Lower leg skin (tissue), 4 donors: ENCODE measurements at regions not wholly inside any gene's neighbourhood (a gene's known extent, or its start where the extent isn't known, plus 50 kb on each side); places are given as distances from the start of the nearest gene placed in this dataset.

Experiments used
- DNase-seq, 2 donors: peaks; one replicate each; pipeline ENCODE4 v3.0.0-alpha.2; 2019; ENCODE audit warnings: low spot score in 2 of 2
- H3K4me3 ChIP-seq: fragments of 200-600 bp; sonication (generic); 2 replicates; pipeline ENCODE4 v1.5.1; 2017; ENCODE audit warnings: mild to moderate bottlenecking, low read depth; ENCODE audit not compliant: poor library complexity, severe bottlenecking
- POLR2A ChIP-seq, 2 donors: fragments of 450-650 bp; IDR thresholded peaks; one replicate each; pipeline ENCODE4 v1.6.1; 2016 to 2017; ENCODE audit warnings: antibody characterized with exemption in 2 of 2, mild to moderate bottlenecking in 1 of 2, moderate library complexity in 1 of 2
- WGBS, 2 donors: methylation state at CpG; one replicate each; pipeline ENCODE4 v1.1.5; 2018; 5-methylcytosine and 5-hydroxymethylcytosine counted together
- intact Hi-C: fragments of 100-400 bp; cut with DNase I; formaldehyde crosslinking; loops from one replicate; pipeline ENCODE4 v1.15.0; 2023; ENCODE audit warnings: low total_unique reads
- TF ChIP-seq, protein P1 (sequence below), 3 donors: fragments of 450-650 bp; IDR thresholded peaks; one replicate each; pipeline ENCODE4 v1.5.1; 2016; ENCODE audit warnings: antibody characterized with exemption in 3 of 3, mild to moderate bottlenecking in 3 of 3, moderate library complexity in 2 of 3

DNA sequence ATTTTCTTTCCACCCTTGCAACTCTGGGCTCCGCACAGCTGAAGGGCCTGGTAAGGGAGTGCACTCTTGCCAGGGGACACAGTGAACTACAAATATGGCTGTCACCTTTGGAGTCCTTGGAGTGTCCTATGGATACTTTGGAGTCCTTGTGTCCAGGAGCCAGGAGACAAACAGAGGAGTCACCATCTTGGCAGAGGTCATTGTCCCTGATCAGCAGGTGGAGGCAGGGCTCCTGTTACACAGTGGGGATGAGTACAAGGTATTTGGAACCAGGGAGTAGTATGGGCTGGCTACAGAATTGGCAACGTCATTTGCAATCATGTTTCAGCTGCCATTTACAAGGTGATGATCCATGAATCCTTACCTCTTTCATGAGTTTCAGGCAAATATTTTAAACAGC, 132.5 kb downstream of the FAM161A start:
- DNase-seq = no peak

DNA sequence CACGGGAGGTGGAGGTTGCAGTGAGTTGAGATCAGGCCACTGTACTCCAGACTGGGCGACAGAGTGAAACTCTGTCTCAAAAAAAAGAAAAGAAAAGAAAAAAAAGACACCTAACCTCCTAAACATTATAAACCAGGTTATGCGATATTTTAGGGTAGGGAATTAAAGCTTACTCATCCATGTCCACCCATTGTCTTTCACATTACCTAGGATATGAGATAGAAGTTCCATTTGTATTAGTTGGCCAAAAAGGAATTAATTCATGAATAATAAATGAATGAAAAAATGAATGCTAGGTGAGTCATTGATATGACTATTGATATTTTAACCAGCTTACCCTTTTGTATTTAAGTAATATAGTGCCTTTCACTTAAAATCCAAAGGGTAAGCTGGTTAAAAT, 132.9 kb downstream of the FAM161A start:
- no peak overlapping the region for H3K4me3 ChIP-seq
- no peak for DNase-seq
- WGBS, 2 donors = 83 to 94% methylated on average over 3 of the region's 3 CpGs
- intact Hi-C loops = no loop called here
- TF ChIP-seq, protein P1, sequence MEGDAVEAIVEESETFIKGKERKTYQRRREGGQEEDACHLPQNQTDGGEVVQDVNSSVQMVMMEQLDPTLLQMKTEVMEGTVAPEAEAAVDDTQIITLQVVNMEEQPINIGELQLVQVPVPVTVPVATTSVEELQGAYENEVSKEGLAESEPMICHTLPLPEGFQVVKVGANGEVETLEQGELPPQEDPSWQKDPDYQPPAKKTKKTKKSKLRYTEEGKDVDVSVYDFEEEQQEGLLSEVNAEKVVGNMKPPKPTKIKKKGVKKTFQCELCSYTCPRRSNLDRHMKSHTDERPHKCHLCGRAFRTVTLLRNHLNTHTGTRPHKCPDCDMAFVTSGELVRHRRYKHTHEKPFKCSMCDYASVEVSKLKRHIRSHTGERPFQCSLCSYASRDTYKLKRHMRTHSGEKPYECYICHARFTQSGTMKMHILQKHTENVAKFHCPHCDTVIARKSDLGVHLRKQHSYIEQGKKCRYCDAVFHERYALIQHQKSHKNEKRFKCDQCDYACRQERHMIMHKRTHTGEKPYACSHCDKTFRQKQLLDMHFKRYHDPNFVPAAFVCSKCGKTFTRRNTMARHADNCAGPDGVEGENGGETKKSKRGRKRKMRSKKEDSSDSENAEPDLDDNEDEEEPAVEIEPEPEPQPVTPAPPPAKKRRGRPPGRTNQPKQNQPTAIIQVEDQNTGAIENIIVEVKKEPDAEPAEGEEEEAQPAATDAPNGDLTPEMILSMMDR (IDR thresholded peaks at IDR 0.05) = no peak
- no peak for TF ChIP-seq POLR2A (IDR thresholded peaks at IDR 0.05)

More for the DNA sequence above, 132.5 kb downstream of the FAM161A start:
- intact Hi-C loops = no loop called here
- TF ChIP-seq, protein P1 (IDR thresholded peaks at IDR 0.05) = no peak
- no peak for TF ChIP-seq POLR2A (IDR thresholded peaks at IDR 0.05)
- H3K4me3 ChIP-seq = no peak overlapping the region
- 90 to 91% methylated on average over 2 of the region's 2 CpGs for WGBS, 2 donors

DNA sequence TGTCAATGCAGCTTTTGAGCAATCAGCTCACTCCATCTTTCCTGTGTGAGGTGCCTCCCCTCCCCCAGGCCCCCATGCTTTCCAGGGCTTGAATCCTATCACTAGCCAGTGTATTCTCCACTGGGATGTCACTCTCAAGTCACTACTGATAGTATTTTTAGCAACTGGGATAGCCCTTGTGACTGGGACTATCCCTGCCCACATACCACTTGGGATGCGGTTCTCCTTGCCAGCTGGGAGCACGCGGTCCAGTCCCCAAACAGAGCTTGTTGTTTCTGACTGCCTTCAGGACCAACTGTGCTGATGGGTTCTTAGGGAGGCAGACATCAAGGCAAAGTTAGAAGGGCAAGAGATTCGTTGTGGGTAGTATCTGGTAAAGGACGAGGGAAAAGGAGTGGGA, 134.9 kb downstream of the FAM161A start:
- H3K4me3 ChIP-seq = no peak overlapping the region
- 87 to 89% methylated on average over 5 of the region's 5 CpGs for WGBS, 2 donors
- TF ChIP-seq POLR2A (IDR thresholded peaks at IDR 0.05) = no peak
- TF ChIP-seq, protein P1 (IDR thresholded peaks at IDR 0.05) = no peak
- no peak for DNase-seq
- intact Hi-C loops = no loop called here

DNA sequence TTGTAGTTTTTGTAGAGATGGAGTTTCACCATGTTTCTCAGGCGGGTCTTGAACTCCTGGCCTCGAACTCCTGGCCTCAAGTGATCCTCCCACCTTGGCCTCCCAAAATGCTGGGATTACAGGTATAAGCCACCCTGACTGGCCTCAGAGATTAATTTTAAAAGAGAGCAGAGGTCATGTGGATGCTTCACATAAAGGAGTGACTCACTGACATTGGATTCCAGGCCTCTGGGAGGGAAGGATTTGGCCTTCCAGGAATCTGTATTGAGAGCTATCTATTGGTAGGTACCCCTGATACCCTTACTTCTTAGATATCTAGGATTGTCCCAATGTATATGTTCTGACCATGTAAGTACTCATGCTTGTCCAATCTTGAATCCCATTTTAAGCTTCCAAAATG, 138.4 kb downstream of the FAM161A start:
- H3K4me3 ChIP-seq = no peak overlapping the region
- DNase-seq = no peak
- TF ChIP-seq POLR2A (IDR thresholded peaks at IDR 0.05) = no peak
- TF ChIP-seq, protein P1 (IDR thresholded peaks at IDR 0.05) = no peak
- intact Hi-C loops = no loop called here
- 89 to 100% methylated on average over 2 of the region's 2 CpGs for WGBS, 2 donors

DNA sequence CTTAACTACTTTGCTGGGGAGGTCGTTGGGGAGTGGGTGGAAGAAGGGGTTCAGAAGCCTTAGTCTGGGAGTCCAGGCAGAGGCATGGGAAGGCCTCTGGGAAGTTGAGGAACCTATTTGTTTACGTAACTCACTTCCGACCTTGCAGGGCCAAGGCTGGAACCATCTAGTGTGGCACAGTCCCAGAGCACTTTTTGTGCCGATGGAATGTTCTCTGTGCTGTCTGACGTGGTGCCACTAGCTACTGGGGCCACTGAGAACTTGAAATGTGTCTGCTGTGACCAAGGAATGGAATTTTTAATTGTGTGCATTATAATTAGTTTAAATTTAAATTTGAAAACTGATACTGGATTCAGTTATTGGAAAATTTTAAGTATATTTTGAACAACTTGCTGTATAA, 139.7 kb downstream of the FAM161A start:
- 62 to 78% methylated on average over 5 of the region's 5 CpGs for WGBS, 2 donors
- TF ChIP-seq, protein P1 (IDR thresholded peaks at IDR 0.05) = no peak
- TF ChIP-seq POLR2A (IDR thresholded peaks at IDR 0.05) = no peak
- no peak overlapping the region for H3K4me3 ChIP-seq
- intact Hi-C loops = no loop called here
- no peak for DNase-seq

DNA sequence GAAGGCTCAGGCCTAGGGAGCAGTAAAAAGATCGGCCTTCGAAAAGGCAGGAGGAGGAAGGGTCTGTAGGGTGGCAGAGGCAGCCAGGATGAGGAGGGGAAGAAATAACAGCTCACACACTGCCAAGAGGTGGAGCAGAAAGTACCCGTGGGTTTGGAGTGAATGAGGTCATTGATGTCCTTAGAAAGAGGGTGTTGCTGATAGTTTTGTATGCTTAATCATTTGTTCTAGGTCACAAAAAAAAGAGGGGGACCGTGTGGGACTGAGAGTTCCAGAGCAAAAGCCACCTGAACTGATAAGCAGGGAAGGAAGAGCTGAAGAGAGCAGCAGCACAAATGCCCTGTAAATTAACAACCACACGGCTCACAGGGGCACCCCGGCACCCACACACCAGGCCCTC, 140.4 kb downstream of the FAM161A start:
- H3K4me3 ChIP-seq = no peak overlapping the region
- TF ChIP-seq, protein P1 (IDR thresholded peaks at IDR 0.05) = no peak
- TF ChIP-seq POLR2A (IDR thresholded peaks at IDR 0.05) = no peak
- DNase-seq = no peak
- WGBS, 2 donors = 58 to 68% methylated on average over 6 of the region's 6 CpGs
- intact Hi-C loops = no loop called here
